ENCODE measurements at regions not wholly inside any gene's neighbourhood (a gene's known extent, or its start where the extent isn't known, plus 50 kb on each side); places are given as distances from the start of the nearest gene placed in this dataset.

DNA sequence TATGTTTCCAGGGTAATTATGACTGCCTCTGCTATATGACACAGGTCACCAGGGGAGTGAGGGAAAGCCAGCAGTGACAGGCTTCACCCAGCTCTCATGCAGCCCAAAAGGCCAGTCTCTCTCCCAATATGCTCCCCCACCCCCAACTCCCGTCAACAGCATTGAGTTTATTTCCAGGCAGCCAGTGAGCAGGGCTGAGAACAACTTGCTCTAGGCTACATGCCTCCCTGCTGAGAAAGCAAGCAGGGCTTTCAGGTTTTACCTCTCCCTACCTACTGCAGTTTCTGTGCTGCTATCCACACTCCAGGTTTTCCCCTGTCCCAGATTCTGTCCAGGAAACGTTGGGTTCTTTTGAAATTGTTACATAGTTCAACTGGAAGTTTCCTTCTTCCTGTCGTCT, 291.4 kb downstream of the PABPC4L start:
- TF ChIP-seq CTCF (IDR thresholded peaks at IDR 0.05) (no peak), EP300 (IDR thresholded peaks at IDR 0.05) (no peak)
